ENCODE measurements at regions not wholly inside any gene's neighbourhood (a gene's known extent, or its start where the extent isn't known, plus 50 kb on each side); places are given as distances from the start of the nearest gene placed in this dataset.

DNA sequence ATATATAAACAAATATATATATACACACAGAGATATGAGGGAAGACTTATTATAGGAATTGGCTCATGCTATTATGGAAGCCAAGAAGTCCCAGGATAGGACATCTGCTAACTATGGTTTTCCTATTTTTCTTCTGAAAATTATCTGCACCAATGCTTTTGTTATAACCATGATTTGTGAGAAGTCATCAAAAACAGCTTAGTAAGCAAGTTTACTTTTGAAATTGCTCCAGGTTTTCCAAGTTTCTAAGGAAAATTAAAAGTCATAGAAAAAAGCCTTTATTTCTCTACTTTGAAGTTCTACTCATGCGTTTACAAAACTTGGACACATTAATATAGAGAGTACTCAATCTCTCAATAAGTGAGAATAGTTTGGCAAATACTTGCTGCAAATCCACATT lies 213.1 kb downstream of the TRAM1L1 start:
- TF ChIP-seq, protein P1, sequence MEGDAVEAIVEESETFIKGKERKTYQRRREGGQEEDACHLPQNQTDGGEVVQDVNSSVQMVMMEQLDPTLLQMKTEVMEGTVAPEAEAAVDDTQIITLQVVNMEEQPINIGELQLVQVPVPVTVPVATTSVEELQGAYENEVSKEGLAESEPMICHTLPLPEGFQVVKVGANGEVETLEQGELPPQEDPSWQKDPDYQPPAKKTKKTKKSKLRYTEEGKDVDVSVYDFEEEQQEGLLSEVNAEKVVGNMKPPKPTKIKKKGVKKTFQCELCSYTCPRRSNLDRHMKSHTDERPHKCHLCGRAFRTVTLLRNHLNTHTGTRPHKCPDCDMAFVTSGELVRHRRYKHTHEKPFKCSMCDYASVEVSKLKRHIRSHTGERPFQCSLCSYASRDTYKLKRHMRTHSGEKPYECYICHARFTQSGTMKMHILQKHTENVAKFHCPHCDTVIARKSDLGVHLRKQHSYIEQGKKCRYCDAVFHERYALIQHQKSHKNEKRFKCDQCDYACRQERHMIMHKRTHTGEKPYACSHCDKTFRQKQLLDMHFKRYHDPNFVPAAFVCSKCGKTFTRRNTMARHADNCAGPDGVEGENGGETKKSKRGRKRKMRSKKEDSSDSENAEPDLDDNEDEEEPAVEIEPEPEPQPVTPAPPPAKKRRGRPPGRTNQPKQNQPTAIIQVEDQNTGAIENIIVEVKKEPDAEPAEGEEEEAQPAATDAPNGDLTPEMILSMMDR (IDR thresholded peaks at IDR 0.05; ENCODE audit: poor library complexity), result no peak
- no peak for TF ChIP-seq EZH2 (IDR thresholded peaks at IDR 0.05; ENCODE audit: borderline replicate concordance)
- no peak for TF ChIP-seq EZH2phosphoT487 (IDR thresholded peaks at IDR 0.05; ENCODE audit: low read depth, severe bottlenecking, unreplicated experiment)

All from hepatocyte (in vitro differentiated cells).